ENCODE measurements at regions not wholly inside any gene's neighbourhood (a gene's known extent, or its start where the extent isn't known, plus 50 kb on each side); places are given as distances from the start of the nearest gene placed in this dataset.

DNA sequence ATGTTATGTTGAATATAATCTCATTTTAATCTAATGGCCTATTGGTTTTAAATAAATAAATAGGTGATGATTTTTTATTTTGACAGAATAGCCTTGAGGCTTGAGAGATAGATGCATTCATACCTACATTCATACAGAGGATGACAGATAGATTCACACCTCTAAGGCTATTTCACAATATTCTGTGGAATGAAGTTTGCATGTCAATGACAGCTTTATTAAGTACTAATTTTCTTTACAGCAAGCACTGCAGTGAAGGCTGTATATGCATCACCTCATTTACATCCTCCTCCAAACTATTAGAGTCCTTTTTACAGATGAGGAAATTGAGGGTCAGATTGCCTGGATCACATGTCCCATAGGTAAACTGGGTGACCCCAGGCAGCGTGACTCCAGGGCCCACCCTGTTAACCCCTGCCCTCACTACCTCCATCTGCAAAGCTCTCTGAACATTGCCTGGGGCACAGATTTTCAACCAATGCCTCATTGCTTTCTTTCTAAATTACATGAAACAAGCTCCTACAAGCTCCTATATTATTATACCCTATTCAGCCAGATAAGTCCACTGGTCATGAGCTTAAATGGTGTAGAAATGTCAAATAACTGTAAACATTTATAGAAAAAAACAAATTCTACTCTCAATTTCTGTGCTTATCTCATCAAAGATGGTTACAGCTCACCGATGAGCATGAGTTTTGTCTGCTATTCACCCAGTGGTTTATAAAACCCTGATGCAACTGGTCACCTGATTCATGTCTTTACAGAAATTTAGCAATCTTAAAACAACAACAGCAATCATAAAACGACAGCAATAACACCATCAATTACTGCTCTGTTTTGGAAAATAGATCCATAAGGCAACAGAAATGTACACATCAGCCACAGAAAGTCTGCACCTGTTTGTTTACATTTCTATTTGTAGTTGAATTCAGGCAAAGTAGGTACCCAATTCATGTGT is 338.0 kb downstream of the NSG2 start:
- Histone ChIP-seq H3K4me1 (no peaks in the 10 kb centered on the region), H3K27ac (no peak overlapping the region), H3K9me3 (no peaks in the 10 kb centered on the region), H3K27me3 (peaks cover 0 to 6% of the 10 kb centered on the region in 2 donors), H3K4me3 (no peak overlapping the region), H3K36me3 (no peaks in the 10 kb centered on the region)
- DNase-seq (ENCODE audit: low spot score in 2 of 2) = no peak
- intact Hi-C loops (cut with DNase I; ENCODE audit: low total_unique reads) = no loop called here
- TF ChIP-seq, protein P1, sequence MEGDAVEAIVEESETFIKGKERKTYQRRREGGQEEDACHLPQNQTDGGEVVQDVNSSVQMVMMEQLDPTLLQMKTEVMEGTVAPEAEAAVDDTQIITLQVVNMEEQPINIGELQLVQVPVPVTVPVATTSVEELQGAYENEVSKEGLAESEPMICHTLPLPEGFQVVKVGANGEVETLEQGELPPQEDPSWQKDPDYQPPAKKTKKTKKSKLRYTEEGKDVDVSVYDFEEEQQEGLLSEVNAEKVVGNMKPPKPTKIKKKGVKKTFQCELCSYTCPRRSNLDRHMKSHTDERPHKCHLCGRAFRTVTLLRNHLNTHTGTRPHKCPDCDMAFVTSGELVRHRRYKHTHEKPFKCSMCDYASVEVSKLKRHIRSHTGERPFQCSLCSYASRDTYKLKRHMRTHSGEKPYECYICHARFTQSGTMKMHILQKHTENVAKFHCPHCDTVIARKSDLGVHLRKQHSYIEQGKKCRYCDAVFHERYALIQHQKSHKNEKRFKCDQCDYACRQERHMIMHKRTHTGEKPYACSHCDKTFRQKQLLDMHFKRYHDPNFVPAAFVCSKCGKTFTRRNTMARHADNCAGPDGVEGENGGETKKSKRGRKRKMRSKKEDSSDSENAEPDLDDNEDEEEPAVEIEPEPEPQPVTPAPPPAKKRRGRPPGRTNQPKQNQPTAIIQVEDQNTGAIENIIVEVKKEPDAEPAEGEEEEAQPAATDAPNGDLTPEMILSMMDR (IDR thresholded peaks at IDR 0.05) = no peak
- TF ChIP-seq POLR2AphosphoS5 (IDR thresholded peaks at IDR 0.05) (no peak), POLR2A (IDR thresholded peaks at IDR 0.05) (no peak)

GRCh38 chr5:174384509-174384947 is 339.0 kb downstream of the NSG2 start:
- H3K27ac ChIP-seq = no peak overlapping the region
- H3K4me1 ChIP-seq = no peaks in the 10 kb centered on the region
- H3K4me3 ChIP-seq = no peak overlapping the region
- H3K27me3 ChIP-seq = peaks cover 0 to 7% of the 10 kb centered on the region in 2 donors
- DNase-seq (ENCODE audit: low spot score in 2 of 2) = no peak
- H3K9me3 ChIP-seq = no peaks in the 10 kb centered on the region
- H3K36me3 ChIP-seq = no peaks in the 10 kb centered on the region
- intact Hi-C loops (cut with DNase I; ENCODE audit: low total_unique reads) = no loop called here
- TF ChIP-seq POLR2AphosphoS5 (IDR thresholded peaks at IDR 0.05) (no peak), POLR2A (IDR thresholded peaks at IDR 0.05) (no peak)
- TF ChIP-seq, protein P1 (IDR thresholded peaks at IDR 0.05) = no peak

DNA sequence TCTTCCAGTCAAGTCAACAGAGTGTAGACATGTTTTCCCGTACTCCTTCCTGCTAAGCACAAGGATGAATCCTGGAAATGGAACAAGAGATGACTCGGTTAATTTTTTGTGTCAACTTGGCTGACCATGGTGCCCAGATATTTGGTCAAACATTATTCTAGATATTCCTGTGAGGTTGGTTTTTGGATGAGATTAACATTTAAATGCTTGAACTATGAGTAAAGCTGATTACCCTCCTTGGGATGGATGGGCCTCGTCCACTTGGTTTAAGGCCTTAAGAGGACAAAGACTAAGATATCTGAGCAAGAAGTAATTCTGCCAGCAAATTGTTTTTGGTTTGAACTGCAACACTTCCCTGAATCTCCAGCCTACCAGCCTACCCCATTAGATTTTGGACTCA is 338.1 kb upstream of the MSX2 start:
- no peak overlapping the region for H3K4me3 ChIP-seq
- no peaks in the 10 kb centered on the region for H3K4me1 ChIP-seq
- TF ChIP-seq, protein P1 (IDR thresholded peaks at IDR 0.05) = no peak
- no peak for TF ChIP-seq POLR2AphosphoS5 (IDR thresholded peaks at IDR 0.05)
- TF ChIP-seq POLR2A (IDR thresholded peaks at IDR 0.05) = no peak
- no peak overlapping the region for H3K27ac ChIP-seq
- no peaks in the 10 kb centered on the region for H3K9me3 ChIP-seq
- intact Hi-C loops (cut with DNase I; ENCODE audit: low total_unique reads) = no loop called here
- no peak for DNase-seq (ENCODE audit: low spot score in 2 of 2)
- H3K36me3 ChIP-seq = no peaks in the 10 kb centered on the region
- H3K27me3 ChIP-seq = peaks cover 0 to 13% of the 10 kb centered on the region in 2 donors

GRCh38 chr5:174386846-174387245 is 337.5 kb upstream of the MSX2 start:
- no peak for DNase-seq (ENCODE audit: low spot score in 2 of 2)
- peaks cover 0 to 13% of the 10 kb centered on the region in 2 donors for H3K27me3 ChIP-seq
- intact Hi-C loops (cut with DNase I; ENCODE audit: low total_unique reads) = no loop called here
- H3K9me3 ChIP-seq = no peaks in the 10 kb centered on the region
- no peak overlapping the region for H3K4me3 ChIP-seq
- no peak overlapping the region for H3K27ac ChIP-seq
- H3K36me3 ChIP-seq = no peaks in the 10 kb centered on the region
- H3K4me1 ChIP-seq = no peaks in the 10 kb centered on the region
- TF ChIP-seq, protein P1 (IDR thresholded peaks at IDR 0.05) = no peak
- TF ChIP-seq POLR2AphosphoS5 (IDR thresholded peaks at IDR 0.05) (no peak), POLR2A (IDR thresholded peaks at IDR 0.05) (no peak)

- TF ChIP-seq POLR2AphosphoS5 (IDR thresholded peaks at IDR 0.05) (no peak), POLR2A (IDR thresholded peaks at IDR 0.05) (no peak)
- TF ChIP-seq, protein P1 (IDR thresholded peaks at IDR 0.05) = no peak
- Histone ChIP-seq H3K27me3 (peaks cover 0 to 13% of the 10 kb centered on the region in 2 donors), H3K9me3 (no peaks in the 10 kb centered on the region), H3K4me3 (no peak overlapping the region), H3K36me3 (no peaks in the 10 kb centered on the region), H3K27ac (no peak overlapping the region), H3K4me1 (no peaks in the 10 kb centered on the region)
- DNase-seq (ENCODE audit: low spot score in 2 of 2) = no peak
- intact Hi-C loops (cut with DNase I; ENCODE audit: low total_unique reads) = no loop called here
Observed at GRCh38 chr5:174387448-174387847, 336.9 kb upstream of the MSX2 start.
